Caco-2 (cell line): ENCODE measurements at regions not wholly inside any gene's neighbourhood (a gene's known extent, or its start where the extent isn't known, plus 50 kb on each side); places are given as distances from the start of the nearest gene placed in this dataset.

Source experiments
- BruUV-seq: library from RNA; stranded (reverse); fragments of 400-500 nt; replicated peaks from 2 replicates; lab custom pipeline; 2021; lab: Mats Ljungman, UMichigan
- CTCF ChIA-PET: fragments of 300-600 bp; sonication (Branson Sonifier 250); formaldehyde crosslinking; loops from one replicate; lab custom pipeline; 2022; ENCODE audit warnings: antibody characterized with exemption; lab: Charles Lee
- POLR2A ChIA-PET: fragments of 300-600 bp; sonication (Branson Sonifier 250); formaldehyde crosslinking; loops from one replicate; lab custom pipeline; 2022; ENCODE audit warnings: antibody characterized with exemption; lab: Charles Lee
- DNase-seq, 2 experiments: peaks; one replicate each; pipeline versions ENCODE4 v3.0.0 to v3.0.0-alpha.2; 2020 to 2022
- H3K27me3 ChIP-seq: replicated peaks from 2 replicates; pipeline ENCODE4 v1.6.0; 2011; ENCODE audit warnings: low read length; ENCODE audit not compliant: control insufficient read depth, insufficient read depth
- H3K36me3 ChIP-seq: 2 replicates; pipeline ENCODE4 v1.5.1; 2011; ENCODE audit warnings: low read length; ENCODE audit not compliant: control insufficient read depth, insufficient read depth
- H3K4me1 ChIP-seq: fragments of 250-450 bp; sonication (Bioruptor Pico); 2 replicates; pipeline ENCODE4 v1.5.1; 2020; ENCODE audit warnings: mild to moderate bottlenecking
- H3K4me3 ChIP-seq: 2 replicates; pipeline ENCODE4 v1.5.1; 2011; ENCODE audit warnings: low read depth, mild to moderate bottlenecking, control low read depth, low read length
- H3K9me3 ChIP-seq: fragments of 250-450 bp; sonication (Bioruptor Pico); 2 replicates; pipeline ENCODE4 v1.5.1; 2020; ENCODE audit warnings: mild to moderate bottlenecking, moderate library complexity
- H3K27ac Mint-ChIP-seq: one replicate; pipeline ENCODE4 v1.8.0; 2022; ENCODE audit warnings: mixed read lengths; ENCODE audit not compliant: unreplicated experiment
- H3K27me3 Mint-ChIP-seq: one replicate; pipeline ENCODE4 v1.8.0; 2022; ENCODE audit warnings: mixed read lengths; ENCODE audit not compliant: insufficient read depth, unreplicated experiment
- H3K36me3 Mint-ChIP-seq: one replicate; pipeline ENCODE4 v1.8.0; 2022; ENCODE audit warnings: mild to moderate bottlenecking, mixed read lengths; ENCODE audit not compliant: insufficient read depth, unreplicated experiment
- H3K4me1 Mint-ChIP-seq: one replicate; pipeline ENCODE4 v1.8.0; 2022; ENCODE audit warnings: low read depth, mixed read lengths; ENCODE audit not compliant: unreplicated experiment
- H3K4me3 Mint-ChIP-seq: one replicate; pipeline ENCODE4 v1.8.0; 2022; ENCODE audit warnings: mild to moderate bottlenecking, moderate library complexity, mixed read lengths; ENCODE audit not compliant: unreplicated experiment
- H3K9me3 Mint-ChIP-seq: one replicate; pipeline ENCODE4 v1.8.0; 2022; ENCODE audit warnings: mixed read lengths; ENCODE audit not compliant: unreplicated experiment
- intact Hi-C: fragments of 100-400 bp; cut with micrococcal nuclease; formaldehyde crosslinking; loops from one replicate; pipeline ENCODE4 v1.10.0; 2022; ENCODE audit not compliant: unreplicated experiment
- TF ChIP-seq, protein P1 (sequence below), 2 experiments: fragments of 200-600 bp in 1 of 2; IDR thresholded peaks; 1 replicate in 1 of 2; 2 replicates in 1 of 2; pipeline versions ENCODE4 v1.5.1 to v1.8.0; 2011 to 2022; ENCODE audit warnings: antibody characterized with exemption in 1 of 2, control low read depth in 1 of 2, inconsistent platforms in 1 of 2, low read depth in 1 of 2, low read length in 1 of 2, mild to moderate bottlenecking in 1 of 2, moderate library complexity in 1 of 2; ENCODE audit not compliant: insufficient read depth in 1 of 2, severe bottlenecking in 1 of 2, unreplicated experiment in 1 of 2

- peaks cover 10% of the 10 kb centered on the region for H3K27me3 Mint-ChIP-seq
- Histone ChIP-seq H3K4me1 (no peaks in the 10 kb centered on the region), H3K36me3 (no peaks in the 10 kb centered on the region), H3K9me3 (no peaks in the 10 kb centered on the region), H3K4me3 (no peak overlapping the region), H3K27me3 (no peaks in the 10 kb centered on the region)
- BruUV-seq = no TSS peak
- H3K4me1 Mint-ChIP-seq = no peaks in the 10 kb centered on the region
- TF ChIP-seq, protein P1, sequence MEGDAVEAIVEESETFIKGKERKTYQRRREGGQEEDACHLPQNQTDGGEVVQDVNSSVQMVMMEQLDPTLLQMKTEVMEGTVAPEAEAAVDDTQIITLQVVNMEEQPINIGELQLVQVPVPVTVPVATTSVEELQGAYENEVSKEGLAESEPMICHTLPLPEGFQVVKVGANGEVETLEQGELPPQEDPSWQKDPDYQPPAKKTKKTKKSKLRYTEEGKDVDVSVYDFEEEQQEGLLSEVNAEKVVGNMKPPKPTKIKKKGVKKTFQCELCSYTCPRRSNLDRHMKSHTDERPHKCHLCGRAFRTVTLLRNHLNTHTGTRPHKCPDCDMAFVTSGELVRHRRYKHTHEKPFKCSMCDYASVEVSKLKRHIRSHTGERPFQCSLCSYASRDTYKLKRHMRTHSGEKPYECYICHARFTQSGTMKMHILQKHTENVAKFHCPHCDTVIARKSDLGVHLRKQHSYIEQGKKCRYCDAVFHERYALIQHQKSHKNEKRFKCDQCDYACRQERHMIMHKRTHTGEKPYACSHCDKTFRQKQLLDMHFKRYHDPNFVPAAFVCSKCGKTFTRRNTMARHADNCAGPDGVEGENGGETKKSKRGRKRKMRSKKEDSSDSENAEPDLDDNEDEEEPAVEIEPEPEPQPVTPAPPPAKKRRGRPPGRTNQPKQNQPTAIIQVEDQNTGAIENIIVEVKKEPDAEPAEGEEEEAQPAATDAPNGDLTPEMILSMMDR (IDR thresholded peaks at IDR 0.05; ENCODE audit: insufficient read depth in 1 of 2, low read depth in 1 of 2, low read length in 1 of 2, severe bottlenecking in 1 of 2, unreplicated experiment in 1 of 2) = no peak
- CTCF ChIA-PET = no interaction called here
- POLR2A ChIA-PET = no interaction called here
- no peaks in the 10 kb centered on the region for H3K36me3 Mint-ChIP-seq
- no peak overlapping the region for H3K4me3 Mint-ChIP-seq
- H3K27ac Mint-ChIP-seq = no peak overlapping the region
- no peak for DNase-seq
- no peaks in the 10 kb centered on the region for H3K9me3 Mint-ChIP-seq
- intact Hi-C loops = no loop called here
These were observed 521.2 kb downstream of the TNS1 start for GRCh38 chr2:217481577-217481976.

DNA sequence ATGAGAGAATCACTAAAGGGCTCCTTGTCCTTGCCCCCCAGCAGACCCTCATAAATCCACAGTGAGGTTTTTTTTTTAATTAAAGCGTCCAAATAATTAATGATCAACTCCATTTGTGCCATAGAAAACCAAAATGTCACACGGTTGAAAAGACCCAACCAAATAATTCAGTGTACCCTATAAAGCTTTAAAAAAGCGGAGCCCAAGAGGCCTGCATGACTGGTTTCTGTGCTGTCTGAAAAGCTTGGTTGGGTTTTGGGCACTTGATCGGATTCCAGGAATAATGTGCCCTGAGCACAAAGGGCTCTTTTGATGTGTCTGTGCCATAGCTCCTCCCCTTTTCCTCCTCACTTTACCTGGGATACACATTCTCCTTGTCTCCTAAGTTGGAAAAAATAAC is 523.2 kb downstream of the TNS1 start:
- Histone ChIP-seq H3K4me3 (no peak overlapping the region), H3K4me1 (no peaks in the 10 kb centered on the region), H3K36me3 (no peaks in the 10 kb centered on the region), H3K9me3 (no peaks in the 10 kb centered on the region), H3K27me3 (no peaks in the 10 kb centered on the region)
- H3K36me3 Mint-ChIP-seq = no peaks in the 10 kb centered on the region
- ChIA-PET POLR2A (no interaction called here), CTCF (no interaction called here)
- BruUV-seq = no TSS peak
- H3K27me3 Mint-ChIP-seq = peaks cover 11% of the 10 kb centered on the region
- H3K27ac Mint-ChIP-seq = no peak overlapping the region
- no peaks in the 10 kb centered on the region for H3K9me3 Mint-ChIP-seq
- no peaks in the 10 kb centered on the region for H3K4me1 Mint-ChIP-seq
- H3K4me3 Mint-ChIP-seq = no peak overlapping the region
- no peak for DNase-seq
- TF ChIP-seq, protein P1 (IDR thresholded peaks at IDR 0.05; ENCODE audit: insufficient read depth in 1 of 2, low read depth in 1 of 2, low read length in 1 of 2, severe bottlenecking in 1 of 2, unreplicated experiment in 1 of 2) = no peak
- intact Hi-C loops = no loop called here

DNA sequence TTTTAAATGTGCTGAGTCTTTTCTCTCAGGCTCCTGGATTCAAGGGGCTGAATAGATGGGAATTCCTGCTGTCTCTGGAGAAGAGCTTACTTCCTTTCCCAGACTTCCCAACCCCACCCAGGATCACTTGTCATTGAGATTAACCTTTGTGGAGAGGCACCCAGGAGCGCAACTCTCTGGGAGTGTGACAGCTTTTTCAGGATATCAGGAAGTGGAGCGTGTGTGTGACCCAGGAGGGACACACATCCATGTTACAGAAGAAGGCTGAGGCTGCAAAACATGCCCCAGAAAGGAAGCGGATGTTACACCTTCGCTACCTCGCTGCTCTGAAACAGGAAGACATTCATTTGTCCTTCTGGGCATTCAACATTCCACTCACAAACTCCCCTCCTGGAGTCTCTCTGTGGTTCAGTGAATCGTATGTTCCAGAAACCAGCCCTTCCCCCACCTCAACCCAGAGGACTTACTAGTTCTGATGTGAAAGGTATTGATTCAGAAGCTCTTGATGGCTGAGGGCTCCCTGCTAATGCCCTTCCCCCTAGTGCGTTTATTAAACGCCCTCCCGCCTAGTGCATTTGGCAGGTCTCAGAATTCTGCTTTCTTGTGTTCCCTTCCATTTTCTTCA is 523.9 kb downstream of the TNS1 start:
- no TSS peak for BruUV-seq
- Histone ChIP-seq H3K9me3 (no peaks in the 10 kb centered on the region), H3K27me3 (no peaks in the 10 kb centered on the region), H3K36me3 (no peaks in the 10 kb centered on the region), H3K4me3 (no peak overlapping the region), H3K4me1 (no peaks in the 10 kb centered on the region)
- H3K4me1 Mint-ChIP-seq = no peaks in the 10 kb centered on the region
- H3K4me3 Mint-ChIP-seq = no peak overlapping the region
- no peak overlapping the region for H3K27ac Mint-ChIP-seq
- H3K27me3 Mint-ChIP-seq = peaks cover 14% of the 10 kb centered on the region
- TF ChIP-seq, protein P1 (IDR thresholded peaks at IDR 0.05; ENCODE audit: insufficient read depth in 1 of 2, low read depth in 1 of 2, low read length in 1 of 2, severe bottlenecking in 1 of 2, unreplicated experiment in 1 of 2) = no peak
- no peak for DNase-seq
- ChIA-PET POLR2A (no interaction called here), CTCF (no interaction called here)
- H3K36me3 Mint-ChIP-seq = no peaks in the 10 kb centered on the region
- no peaks in the 10 kb centered on the region for H3K9me3 Mint-ChIP-seq
- intact Hi-C loops = no loop called here
